Activated CD4-positive, alpha-beta T cell treated with anti-CD3 and anti-CD28 coated beads, Interleukin-2, amount 50 U/mL, for 4 hours (primary cell): ENCODE measurements at regions not wholly inside any gene's neighbourhood (a gene's known extent, or its start where the extent isn't known, plus 50 kb on each side); places are given as distances from the start of the nearest gene placed in this dataset.
"Not testable (repeated sequence)": the region's sequence is repeated elsewhere in the genome, so short reads cannot be mapped to it uniquely, and the experiment has no call there.

ENCODE experiments used
- DNase-seq, 2 experiments: peaks; one replicate each; pipeline ENCODE4 v3.0.0-alpha.2; 2020

DNA sequence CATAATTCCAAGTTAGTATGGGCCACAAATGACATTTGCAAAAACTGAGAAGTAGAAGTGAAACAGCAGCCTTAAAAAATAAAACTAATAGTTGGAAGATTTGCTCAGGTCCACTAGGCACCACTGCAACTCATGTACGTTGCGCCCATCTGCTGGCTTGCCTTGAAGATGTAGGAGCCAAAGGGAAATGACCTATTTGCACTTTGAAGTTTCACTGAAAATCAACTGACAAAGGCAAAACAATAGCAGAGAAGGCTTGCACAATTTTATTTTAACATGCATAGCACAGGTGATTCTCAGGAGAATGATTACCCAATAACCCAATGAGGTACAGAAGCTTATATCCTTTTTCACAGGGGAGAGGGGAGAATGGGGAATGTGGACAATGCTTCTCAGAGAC, 170.1 kb upstream of the USP25 start:
- DNase-seq: no peak

DNA sequence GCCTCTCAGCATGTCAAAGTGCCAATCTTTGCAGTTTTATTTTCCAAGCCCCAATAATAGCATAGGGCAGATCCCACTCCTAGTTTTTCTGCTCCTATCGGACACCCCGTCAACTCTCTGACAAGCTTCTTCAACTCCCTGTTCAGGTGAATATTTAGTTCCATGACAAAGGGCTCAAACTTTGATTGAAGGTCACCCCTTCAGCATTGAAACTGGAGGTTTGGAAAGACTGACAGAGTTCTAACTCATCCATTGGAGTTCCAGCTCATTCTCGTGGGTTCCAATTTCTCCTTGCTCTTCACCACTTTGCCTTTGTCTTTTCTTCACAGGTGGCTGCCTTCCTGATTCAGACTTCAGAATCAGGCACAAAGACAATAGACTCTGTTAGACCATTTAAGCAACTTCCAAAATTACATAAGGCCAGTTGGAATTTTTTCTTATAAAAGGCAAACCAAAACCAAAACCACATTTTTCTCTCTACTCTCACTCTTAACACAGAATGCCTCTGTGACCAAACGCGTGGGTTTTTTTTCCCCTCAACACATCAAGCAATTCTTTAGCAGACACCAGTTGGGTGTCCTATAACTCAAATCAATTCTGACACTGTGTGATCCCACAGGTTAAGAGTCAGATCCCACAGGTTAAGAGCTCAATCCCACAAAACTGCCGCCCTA, 169.3 kb upstream of the USP25 start:
- DNase-seq: no peak

DNA sequence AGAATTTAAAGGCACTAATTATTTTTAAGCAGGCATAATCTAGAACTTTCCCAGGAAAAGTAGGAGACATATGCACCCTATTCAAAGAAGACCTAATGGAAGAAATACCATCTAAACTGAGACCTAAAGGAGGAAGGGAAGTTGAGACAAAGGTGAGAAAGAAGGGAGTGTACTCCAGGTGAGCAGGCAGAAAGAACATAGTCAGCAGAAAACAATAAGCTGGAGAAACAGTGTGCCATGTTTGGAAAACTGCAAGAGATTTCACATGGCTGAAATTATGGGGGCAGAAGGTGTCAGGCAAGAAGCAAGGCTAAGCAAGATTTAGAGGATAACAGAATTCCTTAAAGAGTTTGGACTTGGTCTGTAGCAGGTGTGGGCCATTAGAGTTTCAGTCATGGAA, 167.0 kb upstream of the USP25 start:
- DNase-seq: no peak

DNA sequence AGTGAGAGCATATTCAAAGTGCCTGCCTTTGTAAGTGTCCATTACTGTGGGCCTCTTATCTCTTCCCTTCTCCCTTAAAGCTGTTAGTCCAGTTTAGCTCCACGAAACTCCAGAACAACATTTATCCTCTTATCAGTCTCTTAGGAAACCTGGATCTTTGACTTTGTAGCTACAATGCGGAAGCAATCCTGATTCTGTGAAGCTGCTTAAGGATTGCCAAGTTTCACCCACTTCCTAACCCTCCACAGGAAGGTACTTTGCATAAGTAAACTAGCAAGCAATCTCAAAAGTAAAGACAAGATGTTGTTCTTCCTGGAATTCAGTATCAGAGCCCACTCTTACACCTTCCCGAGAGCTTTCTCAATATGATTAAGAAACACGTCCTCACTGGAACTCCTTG, 164.9 kb upstream of the USP25 start:
- DNase-seq: no peak

DNA sequence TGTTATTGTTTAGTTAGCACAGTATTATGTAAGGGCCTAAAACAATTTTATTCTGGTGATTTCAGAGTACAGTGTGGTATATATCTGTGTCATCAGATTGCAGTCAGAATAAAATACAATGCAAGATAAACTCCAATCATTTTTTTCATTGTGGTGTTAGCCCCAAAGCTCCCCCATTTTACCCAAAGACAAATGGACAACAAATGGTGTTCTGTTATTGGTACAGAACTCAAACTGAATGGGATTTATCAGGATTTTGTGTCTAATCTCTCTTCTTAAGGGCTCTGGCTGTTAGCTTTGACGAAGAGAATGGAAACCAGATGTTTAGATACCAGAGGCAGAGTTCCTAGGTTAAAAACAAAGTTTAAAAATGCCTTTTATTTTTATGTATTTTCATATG, 163.1 kb upstream of the USP25 start:
- no peak for DNase-seq

DNA sequence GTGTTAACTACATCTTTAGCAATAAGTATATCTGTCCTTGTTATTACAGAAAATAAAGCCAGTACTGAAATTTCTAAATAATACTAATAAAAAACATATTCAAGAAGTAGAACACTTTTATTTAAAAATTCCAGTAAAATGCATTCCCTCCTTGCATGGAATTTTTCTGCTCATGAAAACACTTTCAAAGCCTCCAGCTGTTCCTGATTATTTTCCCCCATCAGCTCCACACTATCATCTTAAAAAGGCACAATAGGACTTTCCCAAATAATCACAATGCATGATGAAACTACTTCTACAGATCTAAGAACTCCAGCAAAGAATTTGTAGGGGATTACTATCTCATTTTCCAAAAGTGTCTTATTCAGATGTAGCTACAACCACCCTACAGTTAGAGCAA, 162.6 kb upstream of the USP25 start:
- DNase-seq: no peak

DNA sequence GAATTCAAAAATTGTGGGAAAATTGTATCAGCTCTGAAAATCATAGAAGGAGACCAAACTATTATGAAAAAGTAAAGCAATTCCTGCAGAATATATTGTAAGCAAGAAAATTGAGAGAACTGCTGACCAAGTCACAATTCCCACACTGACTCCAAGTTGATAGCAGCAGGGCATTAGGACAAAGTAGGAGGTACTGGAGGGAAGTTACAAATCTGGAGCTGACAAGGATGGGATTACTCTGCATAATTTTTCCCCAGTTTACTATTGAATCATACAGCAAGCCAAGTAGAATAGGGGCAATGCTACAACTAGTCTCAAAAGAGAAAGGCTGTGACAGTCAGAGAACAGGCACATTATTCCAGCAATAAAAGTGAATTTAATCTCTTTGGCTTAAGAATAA, 161.3 kb upstream of the USP25 start:
- DNase-seq: no peak

DNA sequence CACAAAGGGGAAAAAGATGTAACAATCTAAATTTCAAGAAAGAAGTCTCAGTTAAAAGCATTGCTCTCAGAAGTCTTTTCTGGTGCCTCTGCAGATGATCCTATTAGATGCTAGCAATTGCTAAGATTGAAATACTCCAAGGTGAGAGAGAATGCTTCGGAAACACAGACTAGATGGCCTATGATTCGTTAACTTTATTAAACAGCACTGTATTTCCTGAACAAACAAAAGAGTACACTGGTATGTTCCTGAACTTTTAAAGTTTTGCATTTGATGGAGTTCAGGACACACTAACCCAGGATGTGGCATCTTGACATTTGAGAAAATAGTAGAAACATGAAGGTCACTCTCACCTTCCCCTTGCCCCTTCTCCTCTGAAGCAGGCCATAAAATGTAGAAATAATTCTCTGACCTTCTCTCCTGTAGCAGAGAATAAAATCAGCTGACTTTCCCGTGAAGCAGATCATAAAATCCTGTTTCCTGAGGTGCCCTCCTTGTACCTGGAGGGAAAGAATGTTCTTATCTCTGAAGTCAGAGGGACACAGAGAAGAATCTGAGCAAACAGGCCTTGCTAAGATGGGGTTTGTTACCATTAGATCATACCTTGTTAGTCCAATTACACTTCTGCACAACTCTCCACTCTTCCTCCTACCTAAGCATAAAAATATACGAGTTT, 142.9 kb upstream of the USP25 start:
- no peak for DNase-seq

DNA sequence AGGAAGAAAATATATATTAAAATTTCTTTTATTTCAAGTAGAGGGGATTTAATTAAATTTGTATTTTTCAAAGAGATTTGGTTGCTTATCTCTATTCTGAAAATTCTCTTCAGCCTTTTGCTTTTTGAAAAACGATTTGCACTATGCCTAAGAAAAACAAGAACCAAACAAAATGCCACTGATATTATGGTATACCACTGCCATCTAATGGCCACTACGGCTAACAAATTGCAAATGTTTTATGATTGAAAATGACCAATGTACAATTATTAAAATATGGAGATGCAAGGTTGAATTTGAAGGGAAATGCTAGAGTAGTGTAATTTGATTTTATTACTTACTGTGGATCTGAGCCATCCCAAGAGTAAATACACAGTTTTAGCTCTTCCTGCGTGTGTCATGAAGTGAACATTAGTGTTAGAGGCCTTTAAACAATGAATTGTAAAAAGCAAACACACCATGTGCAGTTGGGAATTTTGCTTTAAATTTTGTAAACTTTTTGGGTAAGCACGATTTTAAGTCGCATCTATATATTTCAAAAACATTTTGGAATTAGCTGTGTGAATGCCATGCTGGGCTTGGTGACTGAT, 137.4 kb upstream of the USP25 start:
- DNase-seq: no peak

DNA sequence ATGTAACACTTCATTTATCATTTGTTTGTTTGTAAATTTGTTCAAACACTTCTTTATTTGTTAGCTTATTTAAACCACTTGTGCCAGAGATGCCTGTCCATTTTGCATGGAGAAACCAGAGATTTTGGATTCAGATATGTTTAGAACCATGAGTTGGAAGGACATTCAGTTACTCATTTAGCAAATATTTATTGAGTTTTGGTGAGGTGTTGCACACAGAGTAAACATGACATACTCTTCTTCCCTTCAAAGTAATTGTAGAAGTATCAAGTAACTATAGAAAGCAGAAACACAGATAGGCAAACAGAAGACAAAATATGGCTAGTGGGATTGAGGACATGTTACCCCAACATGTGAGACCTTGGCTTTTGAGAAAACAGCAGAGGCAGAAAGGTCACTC, 136.8 kb upstream of the USP25 start:
- no peak for DNase-seq

DNA sequence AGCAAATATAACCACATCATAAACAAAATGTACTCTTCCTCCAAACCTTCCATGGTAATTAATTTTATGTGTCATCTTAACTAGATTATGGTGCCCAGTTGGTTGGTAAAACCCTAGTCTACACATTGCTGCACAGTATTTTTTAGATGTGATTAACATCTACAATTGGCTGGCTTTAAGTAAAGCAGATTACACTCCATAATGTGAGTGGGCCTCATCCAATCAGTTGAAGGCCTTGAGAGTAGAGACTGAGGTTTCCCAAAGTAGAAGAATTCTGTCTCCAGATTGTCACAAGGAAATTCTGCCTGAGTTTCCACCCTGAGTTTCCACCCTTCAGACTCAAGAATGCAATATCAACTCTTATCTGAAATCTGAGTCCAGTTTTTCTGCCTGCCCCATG, 128.4 kb upstream of the USP25 start:
- DNase-seq: no peak

DNA sequence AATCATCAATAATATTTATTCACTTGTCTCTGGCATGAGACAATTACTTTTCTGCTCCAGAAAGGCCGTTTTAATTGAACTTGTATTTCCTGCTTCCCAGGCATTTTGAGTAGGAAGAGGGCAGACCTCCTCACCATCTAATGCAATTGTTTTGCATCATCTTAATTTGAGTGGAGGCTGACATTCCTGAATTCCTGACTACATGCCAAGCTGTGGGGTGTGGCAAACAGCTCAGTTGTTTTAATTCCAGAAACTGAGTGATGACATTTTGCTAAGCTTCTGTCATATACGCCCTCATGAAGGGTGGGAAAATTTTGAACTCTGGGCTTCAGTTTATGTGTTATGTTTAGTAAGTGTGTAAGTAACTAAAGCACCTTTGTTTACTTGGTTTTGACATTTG, 125.4 kb upstream of the USP25 start:
- no peak for DNase-seq

DNA sequence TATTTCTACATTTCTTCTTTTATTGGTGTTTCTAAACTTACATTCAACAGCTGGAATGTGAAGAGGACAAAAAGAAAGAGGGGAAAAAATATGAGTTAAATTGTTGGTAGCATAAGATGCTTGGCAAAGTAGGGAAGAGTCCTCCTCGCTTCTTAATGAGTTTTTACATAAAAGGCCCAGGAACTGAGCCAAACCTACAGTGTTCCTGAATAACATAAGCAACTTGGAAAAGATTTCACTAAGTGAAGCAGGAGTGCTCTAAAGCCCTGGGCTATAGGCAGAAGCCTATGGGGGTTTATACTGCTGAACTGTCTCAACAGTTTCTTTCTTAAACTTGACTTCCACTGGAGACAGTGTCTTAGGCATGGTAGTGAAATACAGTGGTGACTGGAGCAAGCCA, 115.0 kb upstream of the USP25 start:
- no peak for DNase-seq

DNA sequence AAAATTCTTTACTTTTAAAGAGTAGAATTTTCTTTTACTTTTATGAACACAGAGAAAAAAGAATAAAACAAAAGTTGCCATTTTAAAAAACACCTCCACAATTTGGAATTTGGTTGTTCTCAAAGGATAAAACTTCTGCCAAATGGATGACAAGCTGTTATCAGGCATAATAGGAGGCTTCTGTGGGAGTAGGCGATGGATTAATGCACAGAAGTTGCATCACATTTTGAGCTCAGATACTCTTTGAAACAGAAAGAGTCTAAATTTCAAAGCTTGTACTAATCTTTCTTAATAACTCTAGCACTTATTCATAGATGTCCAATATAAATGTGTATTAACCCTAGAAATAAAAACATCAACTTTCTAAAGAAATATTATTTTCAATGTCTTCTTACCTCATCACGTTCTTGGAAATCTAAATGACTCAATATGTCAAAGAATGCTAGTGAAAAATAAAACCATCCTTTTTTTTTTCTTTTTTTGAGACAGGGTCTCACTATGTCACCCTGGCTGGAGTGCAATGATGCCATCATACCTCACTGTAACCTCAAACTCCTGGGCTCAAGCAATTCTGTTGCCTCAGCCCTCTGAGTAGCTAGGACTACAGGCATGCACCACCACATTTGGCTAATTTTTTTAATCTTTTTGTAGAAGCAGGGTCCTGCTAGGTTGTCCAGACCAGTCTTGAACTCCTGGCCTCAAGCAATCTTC, 112.8 kb upstream of the USP25 start:
- no peak for DNase-seq

DNA sequence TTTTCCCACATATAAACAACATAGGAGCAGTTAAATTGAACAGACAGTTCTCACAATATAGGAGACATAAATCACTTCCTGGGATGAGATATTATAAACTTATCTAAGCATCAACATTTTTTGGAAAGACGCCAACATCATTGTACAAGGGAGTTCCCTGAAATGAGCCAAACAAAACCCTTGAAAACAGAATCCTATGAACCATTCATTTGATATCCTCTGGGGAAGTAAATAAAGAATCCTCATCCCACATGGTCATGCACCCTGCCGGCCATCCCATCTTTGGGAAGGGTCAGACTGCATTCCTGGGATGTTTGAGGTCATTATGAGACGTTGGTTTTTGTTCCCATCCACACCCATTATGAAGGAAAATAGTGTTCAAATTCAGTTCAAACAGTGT, 111.8 kb upstream of the USP25 start:
- no peak for DNase-seq

DNA sequence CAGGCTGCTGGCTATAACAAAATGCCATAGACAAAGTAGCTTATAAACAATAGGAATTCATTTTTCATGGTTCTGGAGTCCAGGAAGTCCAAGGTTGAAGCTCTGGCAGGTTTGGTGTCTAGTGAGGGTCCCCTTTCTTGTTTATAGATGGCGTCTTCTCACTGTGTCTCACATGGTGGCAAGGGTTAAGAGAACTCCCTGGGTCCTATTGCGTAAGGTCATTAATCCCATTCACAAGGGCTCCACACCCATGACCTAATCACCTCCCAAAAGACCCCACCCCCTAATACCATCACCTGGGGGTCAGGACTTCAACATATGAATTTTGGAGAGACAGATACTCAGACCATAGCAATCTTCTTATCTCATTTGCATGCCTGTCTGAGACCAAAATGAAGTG, 108.9 kb upstream of the USP25 start:
- no peak for DNase-seq

DNA sequence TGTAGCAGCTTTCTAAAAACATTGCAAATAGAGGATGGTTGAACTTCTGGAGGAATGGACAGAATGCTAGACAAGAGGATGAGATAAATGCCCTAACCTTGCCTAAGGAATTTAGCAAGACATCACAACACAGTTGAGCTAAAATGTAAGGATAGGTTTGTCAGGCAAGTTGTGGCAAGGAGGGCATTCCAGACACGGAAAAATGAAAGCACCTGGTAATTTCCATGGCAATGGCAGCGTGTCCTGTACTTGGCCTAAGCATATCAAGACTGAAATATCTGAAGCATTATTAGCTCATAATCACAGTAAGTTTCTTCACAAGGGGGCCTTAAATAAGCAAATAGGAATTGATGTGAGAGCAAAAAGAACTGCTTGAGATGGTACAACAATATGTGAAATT, 105.1 kb upstream of the USP25 start:
- no peak for DNase-seq

DNA sequence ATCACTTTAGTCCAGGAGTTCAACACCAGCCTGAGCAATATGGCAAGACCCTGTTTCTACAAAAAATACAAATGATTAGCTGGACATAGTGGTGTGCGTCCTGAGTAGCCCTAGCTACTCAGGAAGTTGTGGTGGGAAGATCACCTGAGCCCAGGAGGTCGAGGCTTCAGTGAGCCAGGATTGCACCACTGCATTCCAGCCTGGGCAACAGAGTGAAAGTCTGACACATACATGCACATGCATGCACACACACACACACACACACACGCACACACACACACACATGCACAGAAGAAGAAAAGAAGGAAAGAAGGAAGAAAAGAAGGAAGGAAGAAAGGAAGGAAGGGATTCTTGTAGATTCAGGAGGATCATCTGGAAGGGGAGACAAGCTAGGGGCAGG, 104.4 kb upstream of the USP25 start:
- DNase-seq: no peak

DNA sequence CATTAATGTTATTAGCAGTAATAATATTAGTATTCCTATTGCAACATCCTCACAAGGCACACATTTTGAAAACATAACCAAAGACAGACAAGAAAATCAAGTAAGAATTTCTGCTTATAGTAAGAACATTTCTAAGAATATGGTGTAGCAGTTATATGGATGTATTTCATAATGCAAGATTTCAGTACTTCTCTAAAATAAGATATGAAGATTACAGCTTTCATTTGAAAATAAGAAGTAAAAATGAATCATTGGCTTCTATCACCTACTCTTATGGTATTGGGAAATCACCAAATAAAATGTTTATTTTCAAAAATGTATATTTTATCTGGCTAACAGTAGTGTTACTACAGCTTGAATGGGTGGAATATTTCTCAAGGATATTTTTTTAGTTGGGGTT, 103.8 kb upstream of the USP25 start:
- no peak for DNase-seq

DNA sequence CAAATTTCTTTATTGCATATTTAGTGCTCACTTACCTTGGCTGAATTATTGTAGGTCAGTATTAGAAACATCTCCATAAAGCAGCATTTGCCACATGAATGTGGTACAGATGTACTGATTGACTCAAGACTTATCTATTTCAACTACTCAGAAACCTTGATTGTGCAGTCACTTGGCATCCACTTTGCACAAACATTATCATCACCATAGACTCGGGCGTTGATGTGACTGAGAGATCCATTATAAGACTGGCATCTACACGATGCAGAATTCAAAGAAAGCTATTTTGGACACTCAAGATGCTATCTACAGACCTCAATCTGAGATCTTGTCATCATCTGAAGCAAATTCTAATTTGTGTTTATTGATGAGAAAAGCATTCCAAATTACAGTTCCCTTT, 102.8 kb upstream of the USP25 start:
- DNase-seq: no peak

DNA sequence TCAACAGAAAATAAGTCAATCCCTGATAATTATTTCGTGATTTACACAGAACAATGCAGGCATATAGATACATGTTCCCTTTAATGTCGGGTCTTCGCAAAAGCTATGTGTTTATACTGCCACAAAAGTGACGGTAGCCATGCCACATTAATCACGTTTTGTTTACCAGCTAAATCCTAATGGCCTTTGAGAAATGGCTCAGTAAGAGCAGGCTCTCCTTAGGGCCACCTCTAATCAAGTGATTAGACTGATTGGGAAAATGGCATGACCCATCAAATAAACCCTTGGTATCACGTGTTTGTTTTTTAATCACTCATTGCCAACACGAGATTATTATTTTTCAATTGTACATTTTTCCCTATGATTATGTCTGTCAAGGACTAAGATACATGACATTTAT, 102.0 kb upstream of the USP25 start:
- DNase-seq: no peak

DNA sequence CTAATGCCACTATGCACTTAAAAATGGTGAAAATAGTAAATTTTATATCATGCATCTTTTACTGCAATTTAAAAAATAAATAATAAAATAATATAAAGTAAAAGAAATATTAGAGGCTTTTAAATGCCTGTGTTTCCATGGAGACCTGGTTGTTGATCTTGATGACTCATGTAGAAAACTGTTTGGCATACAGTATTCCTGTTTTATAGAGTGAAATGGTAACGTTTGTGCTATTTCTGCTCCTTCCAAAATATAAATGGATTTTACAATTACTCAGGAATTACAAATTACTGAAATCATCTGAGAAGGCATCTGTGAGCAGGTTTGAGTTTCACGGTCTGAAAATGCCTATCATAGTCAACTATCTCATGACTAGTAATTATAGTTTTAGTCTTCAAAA, 98.4 kb upstream of the USP25 start:
- DNase-seq: no peak

DNA sequence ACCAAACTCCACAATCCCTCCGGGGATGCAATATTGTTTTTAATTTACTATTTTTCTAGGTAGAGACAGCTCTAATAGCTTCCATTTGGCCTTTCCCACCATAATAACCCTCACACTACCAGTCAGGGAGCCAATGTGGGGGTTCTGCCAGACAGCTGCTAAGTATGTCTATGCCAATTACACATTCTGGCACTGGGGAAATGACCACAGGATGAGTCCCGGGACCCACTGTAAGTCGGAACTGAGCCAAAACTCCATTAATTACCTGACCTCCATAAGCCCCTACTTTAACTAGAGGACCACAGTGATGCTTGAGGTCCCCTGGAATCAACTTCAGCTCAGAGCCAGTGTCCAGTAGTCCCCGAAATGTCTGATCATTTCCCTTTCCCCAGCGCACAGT, 95.2 kb upstream of the USP25 start:
- DNase-seq: not testable (repeated sequence)

DNA sequence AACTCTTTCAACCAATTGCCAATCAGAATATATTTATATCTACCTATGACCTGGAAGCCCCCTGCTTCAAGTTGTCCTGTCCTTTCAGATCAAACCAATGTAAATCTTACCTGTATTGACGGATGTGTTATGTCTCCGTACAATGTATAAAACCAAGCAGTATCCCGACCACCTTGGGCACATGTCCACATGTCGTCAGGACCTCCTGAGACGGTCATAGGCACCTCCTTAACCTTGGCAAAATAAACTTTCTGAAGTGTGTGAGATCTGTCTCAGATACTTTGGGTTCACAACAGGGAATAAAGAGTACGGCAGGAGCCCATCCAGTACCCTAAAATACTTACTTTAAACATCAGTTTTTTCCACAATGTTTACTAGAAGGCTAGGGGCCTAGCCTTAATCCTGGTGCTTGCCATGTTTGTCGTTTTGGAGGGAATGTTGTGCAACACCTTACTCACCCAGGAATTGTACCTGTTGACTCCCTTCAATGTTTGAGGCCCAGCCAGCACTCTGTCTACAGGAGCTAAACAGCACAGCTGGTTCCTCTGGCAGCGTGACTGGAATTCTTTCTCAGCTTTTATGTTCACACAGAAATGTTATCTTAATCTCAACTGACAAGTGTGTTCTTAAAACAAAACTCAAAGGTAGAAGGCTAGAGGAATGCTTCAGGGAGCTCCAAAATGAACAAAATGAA, 90.8 kb upstream of the USP25 start:
- no peak for DNase-seq
